22Rv1 (cell line): ENCODE measurements at regions not wholly inside any gene's neighbourhood (a gene's known extent, or its start where the extent isn't known, plus 50 kb on each side); places are given as distances from the start of the nearest gene placed in this dataset.

ENCODE experiments used
- ZFX ChIP-seq: fragments of 450-650 bp; IDR thresholded peaks from 2 replicates; pipeline ENCODE4 v1.6.1; 2017; ENCODE audit warnings: antibody characterized with exemption, borderline replicate concordance
- TF ChIP-seq, protein P1 (sequence below): fragments of 450-650 bp; IDR thresholded peaks from 2 replicates; pipeline ENCODE4 v1.5.1; 2017; ENCODE audit warnings: mild to moderate bottlenecking

DNA sequence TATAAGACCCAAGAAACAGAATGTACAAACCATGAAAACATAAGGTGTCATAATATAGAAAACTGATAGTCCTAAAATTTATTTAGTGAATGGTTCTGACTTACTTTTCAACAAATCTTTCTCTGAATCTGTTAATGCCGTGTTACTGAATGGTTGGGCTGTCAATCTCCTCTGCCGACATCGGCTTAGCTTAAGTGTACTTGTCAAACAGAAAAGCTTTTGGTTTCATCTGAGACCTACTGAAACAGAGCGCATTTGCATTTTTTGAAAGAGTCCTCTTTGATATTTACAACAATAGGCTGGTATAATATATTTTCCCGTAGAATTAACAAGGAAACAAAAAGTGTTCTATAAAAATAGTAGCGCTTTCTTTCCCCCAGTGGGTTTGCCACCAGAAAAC, 120.9 kb upstream of the ZNF804B start:
- TF ChIP-seq, protein P1, sequence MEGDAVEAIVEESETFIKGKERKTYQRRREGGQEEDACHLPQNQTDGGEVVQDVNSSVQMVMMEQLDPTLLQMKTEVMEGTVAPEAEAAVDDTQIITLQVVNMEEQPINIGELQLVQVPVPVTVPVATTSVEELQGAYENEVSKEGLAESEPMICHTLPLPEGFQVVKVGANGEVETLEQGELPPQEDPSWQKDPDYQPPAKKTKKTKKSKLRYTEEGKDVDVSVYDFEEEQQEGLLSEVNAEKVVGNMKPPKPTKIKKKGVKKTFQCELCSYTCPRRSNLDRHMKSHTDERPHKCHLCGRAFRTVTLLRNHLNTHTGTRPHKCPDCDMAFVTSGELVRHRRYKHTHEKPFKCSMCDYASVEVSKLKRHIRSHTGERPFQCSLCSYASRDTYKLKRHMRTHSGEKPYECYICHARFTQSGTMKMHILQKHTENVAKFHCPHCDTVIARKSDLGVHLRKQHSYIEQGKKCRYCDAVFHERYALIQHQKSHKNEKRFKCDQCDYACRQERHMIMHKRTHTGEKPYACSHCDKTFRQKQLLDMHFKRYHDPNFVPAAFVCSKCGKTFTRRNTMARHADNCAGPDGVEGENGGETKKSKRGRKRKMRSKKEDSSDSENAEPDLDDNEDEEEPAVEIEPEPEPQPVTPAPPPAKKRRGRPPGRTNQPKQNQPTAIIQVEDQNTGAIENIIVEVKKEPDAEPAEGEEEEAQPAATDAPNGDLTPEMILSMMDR: no peak
- no peak for TF ChIP-seq ZFX
